GM12892 (cell line): ENCODE measurements at regions not wholly inside any gene's neighbourhood (a gene's known extent, or its start where the extent isn't known, plus 50 kb on each side); places are given as distances from the start of the nearest gene placed in this dataset.
"Not testable (repeated sequence)": the region's sequence is repeated elsewhere in the genome, so short reads cannot be mapped to it uniquely, and the experiment has no call there.

Source experiments
- DNase-seq: peaks from one replicate; pipeline ENCODE4 v3.0.0; 2011; ENCODE audit not compliant: insufficient read length
- FAIRE-seq: peaks from 2 replicates; lab custom pipeline; 2011; peaks lifted over from hg19 to GRCh38; lab: Jason Lieb, UNC
- POLR2A ChIP-seq: IDR thresholded peaks from 2 replicates; pipeline ENCODE4 v1.6.1; 2011; ENCODE audit warnings: low read depth, low read length, control low read depth
- POLR2AphosphoS5 ChIP-seq: IDR thresholded peaks from 2 replicates; pipeline ENCODE4 v1.6.1; 2011; ENCODE audit warnings: low read depth, low read length, control low read depth
- TAF1 ChIP-seq: IDR thresholded peaks from 2 replicates; pipeline ENCODE4 v1.6.1; 2011; ENCODE audit warnings: low read depth, mild to moderate bottlenecking, control low read depth, low read length, borderline replicate concordance

DNA sequence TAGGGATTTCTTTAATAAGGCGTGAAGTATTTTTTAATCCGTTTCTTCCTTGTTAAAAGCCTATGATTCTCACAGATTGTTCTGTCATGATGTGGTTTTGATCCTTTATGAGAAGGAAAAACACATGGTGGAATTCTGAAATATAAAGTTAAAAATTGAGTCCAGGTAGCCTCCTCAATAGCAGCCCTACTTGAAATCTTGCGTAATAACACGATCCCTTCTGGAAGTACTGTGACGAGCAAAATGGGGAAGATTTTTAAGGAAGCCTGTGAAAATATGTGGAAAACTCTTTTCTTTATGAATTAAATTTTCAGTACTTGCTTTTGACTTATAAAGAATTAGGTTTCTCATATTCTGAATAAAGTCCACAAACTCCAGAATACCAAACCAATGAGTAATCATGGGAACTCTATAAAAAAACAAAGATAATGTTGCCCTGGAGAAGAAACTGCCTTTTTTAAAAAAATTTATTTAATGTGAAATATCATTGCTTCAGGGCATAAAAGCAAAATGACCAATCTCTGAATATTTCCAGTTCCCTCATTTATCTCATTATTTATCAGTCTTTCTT lies 476.4 kb upstream of the ZEB2 start:
- DNase-seq = no peak
- no peak for TF ChIP-seq POLR2AphosphoS5
- TF ChIP-seq TAF1 = no peak
- no peak for TF ChIP-seq POLR2A
- no peak for FAIRE-seq

DNA sequence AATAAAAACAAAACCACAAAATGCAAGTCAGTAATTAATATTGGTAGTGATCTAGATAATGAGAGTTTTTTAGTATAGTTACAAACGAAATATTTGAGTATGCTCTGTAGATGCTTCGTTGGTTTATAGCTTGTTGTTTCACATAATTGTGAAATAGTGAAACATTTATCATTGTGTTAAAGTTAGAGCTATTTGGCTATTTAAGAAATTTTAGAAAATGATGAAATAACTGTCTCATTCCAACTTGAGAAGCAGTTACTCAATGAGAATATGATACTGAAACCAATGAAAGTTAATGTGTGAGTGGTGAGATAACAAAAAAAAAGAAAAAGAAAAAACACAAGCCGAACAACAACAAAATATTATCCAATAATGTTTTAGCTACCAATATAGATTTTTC lies 475.6 kb upstream of the ZEB2 start:
- FAIRE-seq = no peak
- DNase-seq = no peak
- TF ChIP-seq POLR2A (no peak), TAF1 (no peak), POLR2AphosphoS5 (no peak)

DNA sequence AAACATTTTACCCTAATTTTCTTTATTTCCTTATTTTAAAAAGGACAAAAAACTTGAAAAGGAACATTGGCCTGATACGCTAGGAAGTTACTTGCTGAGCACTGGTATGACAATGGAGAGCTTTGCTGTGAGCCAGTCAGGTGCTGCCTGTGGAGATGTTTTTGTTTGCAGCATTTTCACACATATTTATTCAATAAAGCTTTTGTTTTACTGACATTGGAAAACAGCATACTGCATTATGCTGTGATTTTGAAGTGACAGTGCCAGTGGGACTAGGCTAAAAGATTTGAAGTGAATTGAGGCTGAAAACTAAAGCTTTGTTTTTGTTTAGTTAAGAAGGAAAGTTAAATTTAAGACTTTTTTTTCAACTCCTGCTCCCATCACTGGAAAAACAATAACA lies 470.7 kb upstream of the ZEB2 start:
- TF ChIP-seq POLR2AphosphoS5 = no peak
- TF ChIP-seq TAF1 = no peak
- TF ChIP-seq POLR2A = no peak
- no peak for DNase-seq
- no peak for FAIRE-seq

DNA sequence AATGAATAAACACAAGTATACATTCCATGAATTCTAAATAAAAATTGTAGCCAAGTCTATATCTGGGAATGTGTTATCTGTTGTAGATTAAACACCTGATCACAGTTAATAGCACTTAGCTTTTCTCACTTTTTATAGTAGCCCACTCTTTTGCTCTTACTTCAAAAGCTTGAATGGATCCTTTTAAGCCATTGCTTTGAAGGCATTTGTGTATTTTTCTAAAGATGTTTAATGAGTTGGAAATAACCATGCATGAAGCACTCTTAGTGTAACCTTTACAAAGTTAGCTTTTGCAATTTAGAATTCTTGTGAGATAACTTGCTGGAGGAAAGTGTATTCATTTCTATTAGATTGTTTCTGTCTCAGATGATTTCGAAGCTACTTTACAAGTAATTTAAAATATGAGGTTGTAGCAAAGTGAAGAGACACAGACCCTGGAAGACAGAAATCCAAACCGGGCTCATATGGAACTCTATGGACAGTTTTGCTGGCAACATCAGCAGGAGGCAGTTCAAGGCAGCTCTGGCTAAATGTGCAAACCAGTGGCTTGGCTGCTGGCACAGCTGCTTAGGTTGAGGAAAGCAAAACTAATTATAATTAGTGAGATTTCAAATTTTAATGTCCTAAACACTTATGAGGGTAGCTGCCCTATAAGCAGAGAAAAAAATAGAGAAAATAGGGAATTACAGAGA lies 469.8 kb upstream of the ZEB2 start:
- TF ChIP-seq TAF1 (no peak), POLR2AphosphoS5 (no peak), POLR2A (no peak)
- FAIRE-seq (no peak), DNase-seq (no peak)

DNA sequence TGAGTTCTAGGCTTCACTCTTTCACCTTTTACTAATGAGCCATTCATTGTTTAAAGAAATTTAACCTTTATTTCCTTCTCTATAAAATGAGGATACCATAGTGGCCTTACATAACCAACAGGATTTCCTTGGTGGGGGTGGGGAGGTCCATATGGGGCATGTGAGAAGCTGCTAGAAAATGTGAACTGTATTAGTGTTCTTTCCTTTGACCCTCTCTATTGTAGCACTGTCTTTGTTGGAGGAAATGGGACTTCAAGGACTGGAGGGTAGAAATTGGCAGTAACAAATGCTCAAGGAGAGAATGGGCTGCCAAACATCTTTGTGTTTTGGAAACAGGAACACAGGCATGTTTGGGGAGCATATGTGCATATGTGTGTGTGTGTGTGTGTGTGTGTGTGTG lies 468.7 kb upstream of the ZEB2 start:
- TF ChIP-seq POLR2A (no peak), POLR2AphosphoS5 (no peak), TAF1 (no peak)
- FAIRE-seq (no peak), DNase-seq (no peak)

DNA sequence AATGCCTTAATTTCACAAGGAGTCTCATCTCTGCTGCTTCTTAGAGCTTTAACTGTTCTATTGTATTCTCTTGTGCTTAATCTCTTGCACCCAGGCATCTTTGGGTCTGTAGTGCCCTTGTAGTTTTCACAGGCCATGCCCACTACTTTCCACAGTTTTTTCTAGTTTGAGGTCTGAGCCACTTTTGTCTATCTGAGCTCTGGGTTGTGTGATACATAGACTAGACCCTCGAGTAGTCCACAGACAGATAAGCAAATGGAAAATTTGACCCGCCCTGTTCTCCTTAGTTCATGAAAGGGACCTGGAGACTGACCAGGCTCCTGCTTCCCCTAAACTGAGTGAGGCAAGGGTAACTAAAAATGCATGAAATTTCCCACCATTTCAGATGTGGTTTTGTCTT lies 466.8 kb upstream of the ZEB2 start:
- FAIRE-seq = no peak
- no peak for DNase-seq
- TF ChIP-seq TAF1 (no peak), POLR2AphosphoS5 (no peak), POLR2A (no peak)

DNA sequence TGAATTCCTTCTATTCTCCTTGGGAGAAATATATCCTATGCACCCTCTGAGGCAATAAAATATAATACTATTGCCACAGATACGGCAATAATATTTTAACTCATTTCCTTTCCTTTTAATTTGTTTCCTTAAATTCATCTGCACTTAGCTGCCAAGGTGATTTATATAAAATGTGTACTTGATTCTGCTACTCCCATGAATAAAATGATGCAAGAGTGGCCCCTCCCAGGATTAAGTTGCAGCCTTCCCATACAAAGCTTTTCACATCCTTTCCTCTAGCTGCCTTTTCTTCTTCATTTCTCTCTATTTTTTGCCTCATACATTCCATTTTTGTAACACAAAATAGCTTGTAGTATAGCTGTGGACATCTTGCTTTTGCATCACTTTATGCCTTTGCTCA lies 464.1 kb upstream of the ZEB2 start:
- FAIRE-seq (no peak), DNase-seq (no peak)
- TF ChIP-seq POLR2A (no peak), POLR2AphosphoS5 (no peak), TAF1 (no peak)

DNA sequence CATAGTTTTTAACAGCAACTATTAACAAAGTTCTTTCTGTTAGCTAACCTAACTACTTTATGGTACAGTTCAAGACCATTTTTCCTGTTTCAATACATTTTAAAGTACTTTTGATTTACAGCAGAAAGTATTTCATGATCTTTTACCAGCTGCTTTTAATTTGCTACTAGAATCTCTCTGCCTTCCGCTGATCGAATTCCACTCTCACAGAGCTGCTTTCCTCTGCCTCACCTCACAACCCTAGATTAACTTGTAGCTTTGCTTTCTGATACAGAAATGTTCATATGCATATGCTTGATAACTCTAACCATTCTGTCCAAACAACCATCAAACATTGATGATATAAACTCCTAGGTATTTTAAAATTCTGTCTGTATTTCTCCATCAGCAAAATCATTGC lies 463.2 kb upstream of the ZEB2 start:
- FAIRE-seq (no peak), DNase-seq (no peak)
- TF ChIP-seq TAF1 = no peak
- TF ChIP-seq POLR2AphosphoS5 = no peak
- TF ChIP-seq POLR2A = no peak

DNA sequence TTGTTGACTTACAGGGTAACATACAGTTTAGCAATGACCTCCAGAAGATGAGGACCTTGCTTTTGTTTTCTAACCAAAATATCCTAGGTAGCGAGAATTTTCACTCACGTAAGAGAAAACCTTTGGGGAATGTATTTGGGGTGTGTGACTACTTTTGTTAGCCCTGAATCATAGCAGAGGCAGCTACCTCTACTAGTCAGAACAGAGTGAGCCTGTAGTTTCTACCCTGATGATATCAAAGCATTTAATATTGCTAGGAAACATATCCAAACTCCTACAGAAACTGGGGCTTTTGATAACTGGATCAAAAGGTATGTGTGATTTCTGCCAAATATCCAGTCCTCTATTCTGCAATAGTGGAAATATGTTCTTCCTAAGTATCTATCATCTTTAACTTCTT lies 462.6 kb upstream of the ZEB2 start:
- no peak for TF ChIP-seq TAF1
- TF ChIP-seq POLR2AphosphoS5 = no peak
- no peak for TF ChIP-seq POLR2A
- DNase-seq = no peak
- FAIRE-seq = no peak

DNA sequence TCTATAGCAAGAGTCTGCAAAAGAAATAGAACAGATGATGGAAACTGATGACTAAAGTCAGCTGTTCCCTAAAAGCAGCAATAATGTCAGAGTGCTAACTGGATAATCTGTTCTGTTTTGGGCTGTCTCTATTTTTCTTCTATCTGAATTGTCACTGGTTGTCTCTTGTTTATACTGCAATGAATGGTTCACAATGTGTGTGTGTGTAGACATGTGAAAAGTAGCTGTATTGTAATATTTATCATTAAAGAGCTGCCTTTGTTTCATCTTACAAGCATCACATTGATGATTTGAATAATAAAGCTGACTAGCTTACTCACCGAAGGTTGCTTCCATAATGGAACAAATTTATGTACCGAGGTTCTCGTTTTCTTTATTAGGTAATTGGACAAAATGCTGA lies 456.0 kb upstream of the ZEB2 start:
- DNase-seq (no peak), FAIRE-seq (no peak)
- TF ChIP-seq POLR2A = no peak
- no peak for TF ChIP-seq TAF1
- no peak for TF ChIP-seq POLR2AphosphoS5

DNA sequence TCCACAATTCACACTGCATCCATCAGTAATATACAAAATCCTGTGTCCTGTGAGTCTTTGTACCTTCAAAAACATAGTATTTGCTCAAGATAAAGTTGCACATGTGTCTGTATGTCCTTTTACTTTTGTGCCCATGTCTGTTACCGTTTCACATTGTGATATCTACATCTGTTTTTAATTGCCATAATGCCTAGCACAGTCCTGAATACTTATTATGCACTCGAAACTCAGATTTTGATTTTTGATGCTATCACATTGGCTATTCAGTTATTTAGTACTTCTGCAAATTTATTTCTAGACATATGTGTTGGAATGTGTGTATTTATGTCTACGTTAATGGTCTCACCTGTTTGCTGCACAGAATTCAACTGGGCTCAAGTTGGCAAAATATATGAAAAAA lies 452.8 kb upstream of the ZEB2 start:
- DNase-seq = no peak
- TF ChIP-seq POLR2AphosphoS5 (no peak), TAF1 (no peak), POLR2A (no peak)
- no peak for FAIRE-seq

DNA sequence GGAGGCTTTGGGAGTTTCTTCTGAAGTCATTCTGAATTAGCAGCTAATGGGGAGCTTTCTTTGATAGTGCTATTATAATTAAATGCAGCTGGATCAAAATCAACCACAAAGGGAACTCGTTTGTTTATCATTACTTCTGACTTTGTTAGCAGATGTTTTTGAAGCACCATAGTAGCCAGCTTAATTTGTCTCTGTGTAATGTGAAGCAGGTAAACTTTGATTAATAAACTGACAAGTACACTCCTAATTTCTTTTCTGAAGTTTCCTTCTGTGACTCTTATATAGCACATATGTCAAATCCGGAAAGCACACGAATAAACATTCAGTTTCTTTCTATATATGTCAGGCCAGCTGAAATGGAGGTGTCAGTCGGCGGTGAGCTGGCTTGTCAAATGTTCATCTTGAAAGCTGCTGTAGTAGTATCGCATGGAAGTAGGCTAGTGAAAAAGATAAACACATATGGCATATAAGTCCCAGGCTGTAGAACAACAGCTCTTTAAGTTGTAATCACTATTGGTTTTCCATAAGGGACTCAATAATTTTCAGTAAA lies 451.9 kb upstream of the ZEB2 start:
- FAIRE-seq (no peak), DNase-seq (no peak)
- TF ChIP-seq TAF1 = no peak
- TF ChIP-seq POLR2A = no peak

DNA sequence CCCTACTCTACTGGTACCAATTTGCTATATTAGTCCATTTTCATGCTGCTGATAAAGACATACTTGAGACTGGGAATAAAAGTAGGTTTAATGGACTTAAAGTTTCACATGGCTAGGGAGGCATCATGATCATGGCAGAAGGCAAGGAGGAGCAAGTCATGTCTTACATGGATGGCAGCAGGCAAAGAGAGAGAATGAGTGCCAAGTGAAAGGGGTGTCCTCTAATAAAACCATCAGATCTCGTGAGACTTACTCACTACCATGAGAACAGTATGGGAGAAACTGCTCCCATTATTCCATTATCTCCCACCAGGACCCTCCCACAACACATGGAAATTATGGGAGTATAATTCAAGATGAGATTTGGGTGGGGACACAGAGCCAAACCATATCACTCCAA lies 450.5 kb upstream of the ZEB2 start:
- FAIRE-seq = not testable (repeated sequence)

DNA sequence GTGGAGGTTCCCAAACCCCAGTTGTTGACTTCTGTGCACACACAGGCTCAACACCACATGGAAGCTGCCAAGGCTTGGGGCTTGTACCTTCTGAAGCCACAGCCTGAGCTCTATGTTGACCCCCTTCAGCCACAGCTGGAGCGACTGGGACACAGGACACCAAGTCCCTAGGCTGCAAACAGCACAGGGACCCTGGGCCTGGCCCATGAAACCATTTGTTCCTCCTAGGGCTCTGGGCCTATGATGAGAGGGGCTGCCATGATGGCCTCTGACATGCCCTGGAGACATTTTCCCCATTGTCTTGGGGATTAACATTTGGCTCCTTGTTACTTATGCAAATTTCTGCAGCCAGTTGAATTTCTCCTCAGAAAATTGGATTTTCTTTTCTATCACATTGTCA lies 449.6 kb upstream of the ZEB2 start:
- DNase-seq, FAIRE-seq: not testable (repeated sequence)

More for the DNA sequence above, 450.5 kb upstream of the ZEB2 start:
- not testable (repeated sequence) for DNase-seq
